H1 (cell line): ENCODE measurements at regions not wholly inside any gene's neighbourhood (a gene's known extent, or its start where the extent isn't known, plus 50 kb on each side); places are given as distances from the start of the nearest gene placed in this dataset.

Experiments used
- CTCF ChIA-PET: fragments of 300-600 bp; sonication (Branson Sonifier 250); formaldehyde crosslinking; loops from one replicate; lab custom pipeline; 2021; ENCODE audit not compliant: partially characterized antibody; lab: Charles Lee
- POLR2A ChIA-PET: fragments of 300-600 bp; sonication (Branson Sonifier 250); formaldehyde crosslinking; loops from one replicate; lab custom pipeline; 2021; ENCODE audit warnings: inconsistent platforms; ENCODE audit not compliant: partially characterized antibody; lab: Charles Lee
- DNase-seq, 2 experiments: peaks; one replicate each; pipeline versions ENCODE4 v3.0.0 to v3.0.0-alpha.2; 2010 to 2022; ENCODE audit warnings: low spot score in 2 of 2, low read depth in 1 of 2, mixed read lengths in 1 of 2
- FAIRE-seq: peaks from 2 replicates; lab custom pipeline; 2011; peaks lifted over from hg19 to GRCh38; lab: Jason Lieb, UNC
- H2AFZ ChIP-seq: 2 replicates; pipeline ENCODE4 v1.8.1; 2012; ENCODE audit warnings: low read length, inconsistent platforms
- H2AK5ac ChIP-seq: 2 replicates; pipeline ENCODE4 v1.6.1; 2013; ENCODE audit warnings: low read depth, low read length
- H2BK120ac ChIP-seq: replicated peaks from 2 replicates; pipeline ENCODE3; 2013; ENCODE audit warnings: low read depth, low read length, inconsistent platforms
- H2BK12ac ChIP-seq: 2 replicates; pipeline ENCODE4 v1.6.1; 2013; ENCODE audit warnings: low read depth, low read length
- H2BK15ac ChIP-seq: 2 replicates; pipeline ENCODE4 v1.6.1; 2013; ENCODE audit warnings: low read length
- H2BK20ac ChIP-seq: 2 replicates; pipeline ENCODE4 v1.6.1; 2013; ENCODE audit warnings: low read length
- H2BK5ac ChIP-seq: 2 replicates; pipeline ENCODE4 v1.6.1; 2013; ENCODE audit warnings: low read depth, low read length
- H3K14ac ChIP-seq: 2 replicates; pipeline ENCODE4 v1.6.1; 2013; ENCODE audit warnings: inconsistent platforms; ENCODE audit not compliant: insufficient read length
- H3K18ac ChIP-seq: 2 replicates; pipeline ENCODE4 v1.6.1; 2013; ENCODE audit warnings: low read length; ENCODE audit errors: extremely low read depth
- H3K23ac ChIP-seq: 2 replicates; pipeline ENCODE4 v1.6.1; 2013; ENCODE audit warnings: inconsistent platforms; ENCODE audit not compliant: insufficient read length
- H3K23me2 ChIP-seq: 2 replicates; pipeline ENCODE4 v1.6.1; 2013; ENCODE audit warnings: low read depth, low read length
- H3K27ac ChIP-seq: 2 replicates; pipeline ENCODE4 v1.6.1; 2011; ENCODE audit warnings: low read depth, low read length, inconsistent platforms
- H3K27me3 ChIP-seq, 4 experiments: replicated peaks in 1 of 4; 1 replicate in 1 of 4; 2 replicates in 3 of 4; pipeline versions ENCODE4 v1.6.1 to v1.8.1; 2011 to 2013; ENCODE audit warnings: low read length in 3 of 4, mild to moderate bottlenecking in 3 of 4, inconsistent platforms in 2 of 4, mixed read lengths in 2 of 4, moderate library complexity in 1 of 4; ENCODE audit not compliant: control insufficient read depth in 3 of 4, insufficient read depth in 3 of 4; ENCODE audit errors: extremely low read depth in 1 of 4
- H3K36me3 ChIP-seq, 4 experiments: 2 replicates each; pipeline versions ENCODE4 v1.6.1 to v1.8.1; 2011 to 2013; ENCODE audit warnings: mild to moderate bottlenecking in 4 of 4, low read length in 3 of 4, moderate library complexity in 2 of 4, control low read depth in 1 of 4, inconsistent platforms in 1 of 4; ENCODE audit not compliant: insufficient read depth in 4 of 4, control insufficient read depth in 2 of 4
- H3K4ac ChIP-seq: replicated peaks from 2 replicates; pipeline ENCODE3; 2013; ENCODE audit warnings: low read length, low read depth, mixed read lengths, inconsistent platforms; ENCODE audit not compliant: insufficient read length
- H3K4me1 ChIP-seq, 4 experiments: replicated peaks in 1 of 4; 1 replicate in 1 of 4; 2 replicates in 3 of 4; pipeline versions ENCODE4 v1.6.1 to v1.8.1; 2011 to 2013; ENCODE audit warnings: low read length in 3 of 4, inconsistent platforms in 2 of 4, mixed read lengths in 1 of 4; ENCODE audit not compliant: insufficient read depth in 4 of 4, control insufficient read depth in 3 of 4
- H3K4me2 ChIP-seq, 2 experiments: 2 replicates each; pipeline versions ENCODE4 v1.6.1 to v1.8.1; 2011 to 2013; ENCODE audit warnings: low read depth in 2 of 2, low read length in 2 of 2, control low read depth in 1 of 2, inconsistent platforms in 1 of 2, mild to moderate bottlenecking in 1 of 2; ENCODE audit not compliant: insufficient read depth in 1 of 2
- H3K4me3 ChIP-seq, 4 experiments: fragments of 200-600, 300-600 bp in 1 of 4; sonication (generic), shearing (Covaris generic), sonication (Bioruptor Twin) in 1 of 4; 2 replicates each; pipeline versions ENCODE4 v1.5.1 to v1.8.1; 2011 to 2016; ENCODE audit warnings: low read length in 4 of 4, low read depth in 3 of 4, control low read depth in 2 of 4, inconsistent platforms in 2 of 4, mild to moderate bottlenecking in 2 of 4, mixed read lengths in 1 of 4, moderate library complexity in 1 of 4; ENCODE audit not compliant: insufficient read depth in 2 of 4; ENCODE audit errors: extremely low read depth in 1 of 4
- H3K56ac ChIP-seq: replicated peaks from 2 replicates; pipeline ENCODE3; 2013; ENCODE audit warnings: low read depth, mild to moderate bottlenecking, mixed read lengths, low read length, inconsistent platforms; ENCODE audit not compliant: insufficient read length
- H3K79me1 ChIP-seq: 2 replicates; pipeline ENCODE4 v1.6.1; 2013; ENCODE audit warnings: low read depth, low read length, control low read depth
- H3K79me2 ChIP-seq, 2 experiments: 2 replicates each; pipeline versions ENCODE4 v1.6.1 to v1.8.1; 2012 to 2013; ENCODE audit warnings: low read length in 2 of 2, mild to moderate bottlenecking in 2 of 2, inconsistent platforms in 1 of 2; ENCODE audit not compliant: insufficient read depth in 2 of 2, control insufficient read depth in 1 of 2
- H3K9ac ChIP-seq, 4 experiments: replicated peaks in 1 of 4; 1 replicate in 1 of 4; 2 replicates in 3 of 4; pipeline versions ENCODE4 v1.6.1 to v1.8.1; 2011 to 2013; ENCODE audit warnings: low read depth in 3 of 4, low read length in 3 of 4, control low read depth in 2 of 4, mild to moderate bottlenecking in 2 of 4, moderate library complexity in 2 of 4, inconsistent platforms in 1 of 4; ENCODE audit errors: extremely low read depth in 1 of 4
- H3K9me3 ChIP-seq, 2 experiments: 2 replicates each; pipeline versions ENCODE4 v1.6.1 to v1.8.1; 2012 to 2013; ENCODE audit warnings: mild to moderate bottlenecking in 2 of 2, moderate library complexity in 2 of 2, control low read depth in 1 of 2, inconsistent platforms in 1 of 2, low read depth in 1 of 2, low read length in 1 of 2, mixed read lengths in 1 of 2; ENCODE audit not compliant: insufficient read depth in 2 of 2
- H4K20me1 ChIP-seq, 2 experiments: replicated peaks in 1 of 2; 2 replicates each; pipeline versions ENCODE3 to v1.8.1; 2011 to 2013; ENCODE audit warnings: inconsistent platforms in 2 of 2, low read length in 2 of 2, mild to moderate bottlenecking in 1 of 2; ENCODE audit not compliant: insufficient read depth in 2 of 2, control insufficient read depth in 1 of 2
- H4K5ac ChIP-seq: 2 replicates; pipeline ENCODE4 v1.6.1; 2013; ENCODE audit warnings: low read length, low read depth, mixed read lengths, inconsistent platforms; ENCODE audit not compliant: insufficient read length
- H4K8ac ChIP-seq: 2 replicates; pipeline ENCODE4 v1.8.0; 2013; ENCODE audit warnings: mild to moderate bottlenecking, moderate library complexity, low read length, inconsistent platforms; ENCODE audit not compliant: insufficient read depth; ENCODE audit errors: extremely low read depth
- H4K91ac ChIP-seq: replicated peaks from 2 replicates; pipeline ENCODE3; 2013; ENCODE audit warnings: low read length, mixed read lengths, inconsistent platforms; ENCODE audit not compliant: insufficient read length
- CTBP2 ChIP-seq: IDR thresholded peaks from 2 replicates; pipeline ENCODE4 v1.7.0; 2011; ENCODE audit warnings: borderline replicate concordance, mild to moderate bottlenecking, moderate library complexity, mixed read lengths, low read length; ENCODE audit not compliant: insufficient read depth, insufficient read length
- EP300 ChIP-seq, 2 experiments: IDR thresholded peaks; 1 replicate in 1 of 2; 2 replicates in 1 of 2; pipeline ENCODE4 v1.6.1; 2011 to 2012; ENCODE audit warnings: low read depth in 2 of 2, low read length in 2 of 2, mild to moderate bottlenecking in 2 of 2, borderline replicate concordance in 1 of 2, inconsistent platforms in 1 of 2, moderate library complexity in 1 of 2
- GTF2F1 ChIP-seq: IDR thresholded peaks from 2 replicates; pipeline ENCODE4 v1.6.1; 2012; ENCODE audit warnings: low read depth, low read length, improper control_type of control experiment, borderline replicate concordance
- SP2 ChIP-seq: IDR thresholded peaks from 2 replicates; pipeline ENCODE4 v1.6.1; 2012; ENCODE audit warnings: mild to moderate bottlenecking, low read length, inconsistent platforms
- SUZ12 ChIP-seq: fragments of 200-600 bp; sonication (generic); IDR thresholded peaks from 2 replicates; pipeline ENCODE4 v1.6.1; 2012; ENCODE audit warnings: mild to moderate bottlenecking, inconsistent platforms, low read length, moderate library complexity, mixed read lengths
- WGBS, 2 experiments: shearing (Covaris generic) in 1 of 2; methylation state at CpG; one replicate each; pipeline versions ENCODE4 v1.1.6 to v1.1.7; 2013 to 2015; ENCODE audit warnings: low lambda C conversion rate in 2 of 2, mixed read lengths in 2 of 2, inconsistent platforms in 1 of 2, low coverage in 1 of 2, missing lambda C conversion rate in 1 of 2; ENCODE audit not compliant: insufficient replicate concordance in 2 of 2, insufficient coverage in 1 of 2, insufficient read length in 1 of 2; ENCODE audit errors: extremely low coverage in 1 of 2, missing lambda C conversion rate in 1 of 2; 5-methylcytosine and 5-hydroxymethylcytosine counted together

- Histone ChIP-seq H3K4me1 (peaks cover 2 to 8% (median 5%) of the 10 kb centered on the region in 4 experiments; a peak in 4 of 7 replicates), H3K9me3 (no peaks in the 10 kb centered on the region), H3K9ac (no peak overlapping the region), H3K14ac (no peak overlapping the region), H2BK15ac (no peak overlapping the region), H2BK12ac (no peak overlapping the region; the same call in 1 of the 2 replicates), H3K79me2 (no peaks in the 10 kb centered on the region), H3K79me1 (no peaks in the 10 kb centered on the region), H3K4me2 (peak overlapping the region; percentile 35 to 56), H2BK5ac (no peak overlapping the region), H2BK120ac (no peak overlapping the region), H3K4me3 (peak overlapping the region in 1 of 4 experiments; percentile 31; a peak in 1 of 8 replicates), H3K56ac (no peak overlapping the region), H2BK20ac (no peak overlapping the region), H2AFZ (no peak overlapping the region), H3K23me2 (no peaks in the 10 kb centered on the region), H2AK5ac (no peak overlapping the region), H4K91ac (no peak overlapping the region), H3K27me3 (peaks cover 0 to 3% (median 2%) of the 10 kb centered on the region in 4 experiments; a peak in 2 of 7 replicates), H3K23ac (no peak overlapping the region), H4K8ac (no peak overlapping the region), H4K20me1 (no peaks in the 10 kb centered on the region), H3K27ac (no peak overlapping the region), H3K18ac (no peak overlapping the region), H3K36me3 (no peaks in the 10 kb centered on the region), H3K4ac (no peak overlapping the region), H4K5ac (no peak overlapping the region)
- CTCF ChIA-PET = interaction anchor here (0.6 to 3.1 kb wide), 5 partner anchors 10 to 447 kb away, joined by 3 to 15 read pairs (median 4); no protein-coding TSS in a partner anchor
- no peak for TF ChIP-seq SUZ12
- no peak for TF ChIP-seq GTF2F1
- no peak for TF ChIP-seq SP2
- TF ChIP-seq EP300 (IDR thresholded peaks at IDR 0.05; ENCODE audit: borderline replicate concordance in 1 of 2, low read depth in 2 of 2, low read length in 2 of 2) = no peak
- TF ChIP-seq CTBP2 = no peak
- 54% methylated on average over 6 of the region's 6 CpGs; no CpG with 5 or more reads in 1 of the 2 experiments for WGBS, 2 experiments
- no peak for DNase-seq
- POLR2A ChIA-PET = interaction anchor here (0.6 kb wide), 1 partner anchor 29 kb away, joined by 3 read pairs; no protein-coding TSS in a partner anchor
- peak; percentile 74 for FAIRE-seq
Observed at GRCh38 chr11:20248121-20248772, 88.0 kb upstream of the DBX1 start.
